ENCODE measurements at regions not wholly inside any gene's neighbourhood (a gene's known extent, or its start where the extent isn't known, plus 50 kb on each side); places are given as distances from the start of the nearest gene placed in this dataset. TPM values are rescaled to one million over a fixed set of nuclear protein-coding genes. Genes with fewer than 3 reads are reported as not detected.
"Not testable (repeated sequence)": the region's sequence is repeated elsewhere in the genome, so short reads cannot be mapped to it uniquely, and the experiment has no call there.

- DNase-seq, result no peak
Observed at GRCh38 chrY:18909846-18910245, 136.3 kb upstream of the HSFY2 start.

GRCh38 chrY:18906198-18906597 is 132.7 kb upstream of the HSFY2 start:
- DNase-seq, result not testable (repeated sequence)

- DNase-seq, result no peak
Observed at GRCh38 chrY:18904296-18904695, 130.8 kb upstream of the HSFY2 start.

- no peak for DNase-seq
Observed at GRCh38 chrY:18891994-18892393, 118.5 kb upstream of the HSFY2 start.

- no peak for DNase-seq
Observed at GRCh38 chrY:18889548-18889947, 116.0 kb upstream of the HSFY2 start.

GRCh38 chrY:18884748-18885147 is 111.2 kb upstream of the HSFY2 start:
- no peak for DNase-seq

- not testable (repeated sequence) for DNase-seq
Observed at GRCh38 chrY:18869145-18869544, 95.6 kb upstream of the HSFY2 start.

GRCh38 chrY:18866887-18867551 is 93.5 kb upstream of the HSFY2 start:
- DNase-seq, result not testable (repeated sequence)

GRCh38 chrY:18860856-18861255 is 87.3 kb upstream of the HSFY2 start:
- DNase-seq, result not testable (repeated sequence)

GRCh38 chrY:18858484-18859191 is 85.1 kb upstream of the HSFY2 start:
- not testable (repeated sequence) for DNase-seq

GRCh38 chrY:18855184-18855583 is 81.6 kb upstream of the HSFY2 start:
- DNase-seq, result not testable (repeated sequence)

- not testable (repeated sequence) for DNase-seq
Observed at GRCh38 chrY:18853323-18853722, 79.8 kb upstream of the HSFY2 start.

GRCh38 chrY:18836643-18837042 is 63.1 kb upstream of the HSFY2 start:
- not testable (repeated sequence) for DNase-seq

Small RNAs in the stretch of these regions (small RNA-seq; reads per million reads assigned to genes)
- gene CD24P4 (not detected), gene MTCYBP2 (not detected), gene RNU6-255P (not detected)
